CD14-positive monocyte (primary cell): ENCODE measurements at regions not wholly inside any gene's neighbourhood (a gene's known extent, or its start where the extent isn't known, plus 50 kb on each side); places are given as distances from the start of the nearest gene placed in this dataset.

Experiments used
- DNase-seq, 3 donors: peaks; one replicate each; pipeline ENCODE4 v3.0.0-alpha.2; 2011 to 2022
- H2AFZ ChIP-seq: 2 replicates; pipeline ENCODE4 v1.6.0; 2012; ENCODE audit warnings: mild to moderate bottlenecking, low read depth, low read length, inconsistent platforms; ENCODE audit not compliant: insufficient read depth, poor library complexity, severe bottlenecking
- H3K27ac ChIP-seq, 2 donors: 1 replicate in 1 of 2; 2 replicates in 1 of 2; pipeline ENCODE4 v1.5.1; 2012 to 2013; ENCODE audit warnings: low read length in 2 of 2, control low read depth in 1 of 2, inconsistent platforms in 1 of 2, low read depth in 1 of 2, mild to moderate bottlenecking in 1 of 2
- H3K27me3 ChIP-seq, 2 donors: one replicate each; pipeline versions ENCODE4 v1.6.0 to v1.6.1; 2011 to 2013; ENCODE audit warnings: low read length in 2 of 2; ENCODE audit not compliant: control insufficient read depth in 2 of 2, insufficient read depth in 2 of 2
- H3K36me3 ChIP-seq, 2 donors: replicated peaks in 1 of 2; 1 replicate in 1 of 2; 2 replicates in 1 of 2; pipeline versions ENCODE4 v1.5.1 to v1.6.1; 2012 to 2013; ENCODE audit warnings: low read length in 2 of 2, control low read depth in 1 of 2, inconsistent platforms in 1 of 2, mild to moderate bottlenecking in 1 of 2; ENCODE audit not compliant: insufficient read depth in 2 of 2, control insufficient read depth in 1 of 2
- H3K4me1 ChIP-seq, 2 donors: 1 replicate in 1 of 2; 2 replicates in 1 of 2; pipeline versions ENCODE4 v1.5.1 to v1.6.1; 2012 to 2013; ENCODE audit warnings: low read length in 2 of 2, control low read depth in 1 of 2, inconsistent platforms in 1 of 2, mild to moderate bottlenecking in 1 of 2, moderate library complexity in 1 of 2; ENCODE audit not compliant: insufficient read depth in 2 of 2, control insufficient read depth in 1 of 2
- H3K4me2 ChIP-seq: replicated peaks from 2 replicates; pipeline ENCODE3; 2012; ENCODE audit warnings: low read length, moderate library complexity, mild to moderate bottlenecking; ENCODE audit not compliant: poor library complexity, severe bottlenecking; ENCODE audit errors: extremely low read depth
- H3K4me3 ChIP-seq, 3 experiments: fragments of 200-600 bp in 1 of 3; sonication (generic) in 1 of 3; replicated peaks in 1 of 3; 1 replicate in 2 of 3; 2 replicates in 1 of 3; pipeline ENCODE4 v1.5.1; 2011 to 2013; ENCODE audit warnings: low read length in 3 of 3, mild to moderate bottlenecking in 3 of 3, control low read depth in 2 of 3, low read depth in 2 of 3, inconsistent platforms in 1 of 3, moderate library complexity in 1 of 3
- H3K79me2 ChIP-seq: 2 replicates; pipeline ENCODE4 v1.6.0; 2012; ENCODE audit warnings: mild to moderate bottlenecking, control low read depth, inconsistent platforms, low read length, moderate library complexity; ENCODE audit not compliant: insufficient read depth
- H3K9ac ChIP-seq: 2 replicates; pipeline ENCODE4 v1.6.0; 2017; ENCODE audit warnings: low read length, mild to moderate bottlenecking; ENCODE audit not compliant: insufficient read depth, poor library complexity, severe bottlenecking
- H3K9me3 ChIP-seq, 2 donors: replicated peaks in 1 of 2; 1 replicate in 1 of 2; 2 replicates in 1 of 2; pipeline versions ENCODE4 v1.5.1 to v1.6.1; 2012 to 2013; ENCODE audit warnings: low read length in 2 of 2, control low read depth in 1 of 2; ENCODE audit not compliant: control insufficient read depth in 1 of 2, insufficient read depth in 1 of 2
- H4K20me1 ChIP-seq: 2 replicates; pipeline ENCODE4 v1.6.0; 2012; ENCODE audit warnings: mild to moderate bottlenecking, low read length, control low read depth, moderate library complexity; ENCODE audit not compliant: insufficient read depth
- H3K27ac Mint-ChIP-seq, 7 donors: one replicate each; pipeline ENCODE4 v1.8.0; 2020; ENCODE audit warnings: mild to moderate bottlenecking in 7 of 7, mixed read lengths in 7 of 7, moderate library complexity in 6 of 7, inconsistent platforms in 2 of 7
- H3K27me3 Mint-ChIP-seq, 3 donors: one replicate each; pipeline ENCODE4 v1.8.0; 2021 to 2022; ENCODE audit warnings: low read depth in 3 of 3, mild to moderate bottlenecking in 3 of 3, mixed read lengths in 3 of 3, moderate library complexity in 3 of 3, inconsistent platforms in 1 of 3
- H3K36me3 Mint-ChIP-seq, 2 donors: one replicate each; pipeline ENCODE4 v1.8.0; 2020; ENCODE audit warnings: mixed read lengths in 2 of 2, inconsistent platforms in 1 of 2, mild to moderate bottlenecking in 1 of 2
- H3K4me1 Mint-ChIP-seq: one replicate; pipeline ENCODE4 v1.8.0; 2020; ENCODE audit warnings: mild to moderate bottlenecking, mixed read lengths
- H3K4me3 Mint-ChIP-seq, 2 donors: one replicate each; pipeline ENCODE4 v1.8.0; 2020; ENCODE audit warnings: mild to moderate bottlenecking in 2 of 2, mixed read lengths in 2 of 2, moderate library complexity in 1 of 2
- H3K9me3 Mint-ChIP-seq, 7 donors: one replicate each; pipeline ENCODE4 v1.8.0; 2020 to 2022; ENCODE audit warnings: mixed read lengths in 7 of 7, mild to moderate bottlenecking in 6 of 7, moderate library complexity in 6 of 7, inconsistent platforms in 2 of 7
- CTCF ChIP-seq: fragments of 200-600 bp; IDR thresholded peaks from one replicate; pipeline ENCODE4 v1.8.0; 2022; ENCODE audit warnings: antibody characterized with exemption, mild to moderate bottlenecking
- WGBS: methylation state at CpG from one replicate; pipeline ENCODE4 v1.1.5; 2013; ENCODE audit warnings: missing lambda C conversion rate; ENCODE audit not compliant: insufficient coverage; 5-methylcytosine and 5-hydroxymethylcytosine counted together
- intact Hi-C, 2 donors: fragments of 100-400 bp; cut with micrococcal nuclease; formaldehyde crosslinking; loops; one replicate each; pipeline versions ENCODE4 v1.15.0 to v1.15.1; 2023

GRCh38 chrX:87924619-87925018 is 407.0 kb downstream of the KLHL4 start:
- no peaks in the 10 kb centered on the region for H3K36me3 ChIP-seq
- no peaks in the 10 kb centered on the region for H3K4me1 ChIP-seq
- no peaks in the 10 kb centered on the region for H3K4me1 Mint-ChIP-seq
- no peak overlapping the region for H2AFZ ChIP-seq
- no peaks in the 10 kb centered on the region for H3K79me2 ChIP-seq
- no peaks in the 10 kb centered on the region for H3K27me3 ChIP-seq
- no peaks in the 10 kb centered on the region for H3K36me3 Mint-ChIP-seq
- no peak overlapping the region for H3K4me3 ChIP-seq
- no peak overlapping the region for H3K4me2 ChIP-seq
- no peak overlapping the region for H3K27ac Mint-ChIP-seq
- no peak overlapping the region for H3K4me3 Mint-ChIP-seq
- H3K9me3 ChIP-seq = no peaks in the 10 kb centered on the region
- no peak overlapping the region for H3K27ac ChIP-seq
- H3K9me3 Mint-ChIP-seq = peaks cover 0 to 6% (median 0%) of the 10 kb centered on the region in 7 donors
- H3K9ac ChIP-seq = no peak overlapping the region
- intact Hi-C loops = no loop called here
- no peak for TF ChIP-seq CTCF
- no peaks in the 10 kb centered on the region for H3K27me3 Mint-ChIP-seq
- DNase-seq = no peak
- WGBS = 80% methylated on average over 1 of the region's 3 CpGs
- no peaks in the 10 kb centered on the region for H4K20me1 ChIP-seq

GRCh38 chrX:87941841-87942240 is 424.2 kb downstream of the KLHL4 start:
- Histone ChIP-seq H3K27ac (no peak overlapping the region), H3K4me1 (no peaks in the 10 kb centered on the region), H3K27me3 (no peaks in the 10 kb centered on the region), H3K36me3 (no peaks in the 10 kb centered on the region), H3K9me3 (peaks cover 0 to 6% of the 10 kb centered on the region in 2 donors), H4K20me1 (no peaks in the 10 kb centered on the region), H3K4me2 (no peak overlapping the region), H3K79me2 (no peaks in the 10 kb centered on the region), H3K4me3 (no peak overlapping the region), H2AFZ (no peak overlapping the region), H3K9ac (no peak overlapping the region)
- Mint-ChIP-seq H3K4me1 (no peaks in the 10 kb centered on the region), H3K4me3 (no peak overlapping the region), H3K27ac (no peak overlapping the region), H3K27me3 (no peaks in the 10 kb centered on the region), H3K36me3 (no peaks in the 10 kb centered on the region), H3K9me3 (peaks cover 0 to 5% (median 2%) of the 10 kb centered on the region in 7 donors)
- no CpG with 5 or more reads among the region's 7 CpGs for WGBS
- DNase-seq = no peak
- no peak for TF ChIP-seq CTCF
- intact Hi-C loops = no loop called here
